ENCODE measurements at regions not wholly inside any gene's neighbourhood (a gene's known extent, or its start where the extent isn't known, plus 50 kb on each side); places are given as distances from the start of the nearest gene placed in this dataset.
"Not testable (repeated sequence)": the region's sequence is repeated elsewhere in the genome, so short reads cannot be mapped to it uniquely, and the experiment has no call there.

GRCh38 chr15:30755036-30755687, 129.2 kb downstream of the ARHGAP11B start:
- not testable (repeated sequence) for H3K36me3 ChIP-seq (ENCODE audit: control insufficient read depth, insufficient read depth, low read length); H3K27ac ChIP-seq (ENCODE audit: low read depth, low read length); H3K27me3 ChIP-seq (ENCODE audit: control insufficient read depth, insufficient read depth, low read length); DNase-seq (ENCODE audit: low read depth in 4 of 6, low spot score in 6 of 6); H3K4me1 ChIP-seq (ENCODE audit: control insufficient read depth, insufficient read depth, low read length); H3K9me3 ChIP-seq (ENCODE audit: control insufficient read depth, insufficient read depth, low read length); H3K4me3 ChIP-seq (ENCODE audit: low read depth, low read length)
- no CpG with 5 or more reads among the region's 7 CpGs for WGBS (ENCODE audit: insufficient coverage)

DNA sequence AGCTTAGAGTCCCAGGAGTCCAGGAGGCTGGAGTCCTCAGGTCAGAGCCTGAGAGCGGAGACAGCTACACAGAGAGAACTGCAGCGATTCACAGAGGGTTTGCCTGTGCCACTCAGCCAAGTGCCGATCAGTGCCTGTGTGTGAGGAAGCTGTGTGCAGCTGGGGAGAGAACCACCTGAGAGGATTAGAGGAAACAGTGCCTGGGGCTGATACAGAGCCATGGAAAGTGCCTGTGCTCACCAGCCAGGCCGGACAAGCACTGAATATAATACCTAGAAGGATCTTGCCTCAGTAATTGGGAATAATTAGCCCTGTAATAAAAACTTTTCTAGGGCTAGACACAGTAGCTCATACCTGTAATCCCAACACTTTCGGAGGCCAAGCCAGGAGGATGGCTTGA, 134.7 kb downstream of the ARHGAP11B start:
- not testable (repeated sequence) for H3K36me3 ChIP-seq (ENCODE audit: control insufficient read depth, insufficient read depth, low read length); H3K4me3 ChIP-seq (ENCODE audit: low read depth, low read length); H3K4me1 ChIP-seq (ENCODE audit: control insufficient read depth, insufficient read depth, low read length); H3K27me3 ChIP-seq (ENCODE audit: control insufficient read depth, insufficient read depth, low read length); DNase-seq (ENCODE audit: low read depth in 4 of 6, low spot score in 6 of 6); H3K27ac ChIP-seq (ENCODE audit: low read depth, low read length); H3K9me3 ChIP-seq (ENCODE audit: control insufficient read depth, insufficient read depth, low read length)
- WGBS (ENCODE audit: insufficient coverage) = no CpG with 5 or more reads among the region's 5 CpGs

GRCh38 chr15:30761365-30761764, 135.4 kb downstream of the ARHGAP11B start:
- not testable (repeated sequence) for H3K4me1 ChIP-seq (ENCODE audit: control insufficient read depth, insufficient read depth, low read length); H3K36me3 ChIP-seq (ENCODE audit: control insufficient read depth, insufficient read depth, low read length); H3K27me3 ChIP-seq (ENCODE audit: control insufficient read depth, insufficient read depth, low read length); H3K9me3 ChIP-seq (ENCODE audit: control insufficient read depth, insufficient read depth, low read length); H3K4me3 ChIP-seq (ENCODE audit: low read depth, low read length); DNase-seq (ENCODE audit: low read depth in 4 of 6, low spot score in 6 of 6); H3K27ac ChIP-seq (ENCODE audit: low read depth, low read length)
- no CpG with 5 or more reads among the region's 4 CpGs for WGBS (ENCODE audit: insufficient coverage)

GRCh38 chr15:30769390-30770124, 134.2 kb upstream of the FAN1 start:
- H3K27me3 ChIP-seq (ENCODE audit: control insufficient read depth, insufficient read depth, low read length); H3K4me3 ChIP-seq (ENCODE audit: low read depth, low read length); H3K27ac ChIP-seq (ENCODE audit: low read depth, low read length); H3K36me3 ChIP-seq (ENCODE audit: control insufficient read depth, insufficient read depth, low read length); H3K4me1 ChIP-seq (ENCODE audit: control insufficient read depth, insufficient read depth, low read length); H3K9me3 ChIP-seq (ENCODE audit: control insufficient read depth, insufficient read depth, low read length); DNase-seq (ENCODE audit: low read depth in 4 of 6, low spot score in 6 of 6): not testable (repeated sequence)
- whole genome bisulfite sequencing (ENCODE audit: insufficient coverage) = 78% methylated on average over 3 of the region's 12 CpGs

DNA sequence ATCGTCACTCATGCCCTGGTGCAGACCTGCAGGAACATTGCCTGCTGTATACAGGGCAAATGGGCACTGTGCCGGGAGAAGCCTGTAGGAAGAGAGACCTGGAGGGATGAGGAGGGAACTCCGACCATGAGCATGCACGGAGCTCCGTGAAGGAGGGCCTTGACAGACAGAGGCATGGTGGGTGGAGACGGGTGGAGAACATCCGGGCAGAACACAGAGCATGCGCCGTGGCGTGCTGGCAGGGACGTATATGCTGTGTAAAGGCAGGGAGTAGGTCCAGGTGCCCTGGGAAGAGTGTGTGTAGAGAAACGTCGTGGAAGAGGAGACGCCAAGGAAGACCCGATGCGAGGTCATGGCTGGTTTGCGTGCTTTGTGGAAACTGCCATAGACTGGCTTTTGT, 133.0 kb upstream of the FAN1 start:
- Histone ChIP-seq H3K4me1 (ENCODE audit: control insufficient read depth, insufficient read depth, low read length) (no peaks in the 10 kb centered on the region), H3K27ac (ENCODE audit: low read depth, low read length) (no peak overlapping the region), H3K4me3 (ENCODE audit: low read depth, low read length) (no peak overlapping the region), H3K27me3 (ENCODE audit: control insufficient read depth, insufficient read depth, low read length) (no peaks in the 10 kb centered on the region), H3K36me3 (ENCODE audit: control insufficient read depth, insufficient read depth, low read length) (peaks cover 2% of the 10 kb centered on the region), H3K9me3 (ENCODE audit: control insufficient read depth, insufficient read depth, low read length) (no peaks in the 10 kb centered on the region)
- WGBS (ENCODE audit: insufficient coverage) = 99% methylated on average over 17 of the region's 17 CpGs
- DNase-seq (ENCODE audit: low read depth in 4 of 6, low spot score in 6 of 6) = no peak

GRCh38 chr15:30783019-30783418, 120.7 kb upstream of the FAN1 start:
- Histone ChIP-seq H3K9me3 (ENCODE audit: control insufficient read depth, insufficient read depth, low read length) (no peaks in the 10 kb centered on the region), H3K27ac (ENCODE audit: low read depth, low read length) (no peak overlapping the region), H3K36me3 (ENCODE audit: control insufficient read depth, insufficient read depth, low read length) (no peaks in the 10 kb centered on the region), H3K4me3 (ENCODE audit: low read depth, low read length) (no peak overlapping the region), H3K4me1 (ENCODE audit: control insufficient read depth, insufficient read depth, low read length) (no peaks in the 10 kb centered on the region), H3K27me3 (ENCODE audit: control insufficient read depth, insufficient read depth, low read length) (no peaks in the 10 kb centered on the region)
- WGBS (ENCODE audit: insufficient coverage) = 99% methylated on average over 9 of the region's 17 CpGs
- DNase-seq (ENCODE audit: low read depth in 4 of 6, low spot score in 6 of 6) = no peak

GRCh38 chr15:30788595-30788994, 115.1 kb upstream of the FAN1 start:
- DNase-seq (ENCODE audit: low read depth in 4 of 6, low spot score in 6 of 6) = no peak
- H3K36me3 ChIP-seq (ENCODE audit: control insufficient read depth, insufficient read depth, low read length) = no peaks in the 10 kb centered on the region

DNA sequence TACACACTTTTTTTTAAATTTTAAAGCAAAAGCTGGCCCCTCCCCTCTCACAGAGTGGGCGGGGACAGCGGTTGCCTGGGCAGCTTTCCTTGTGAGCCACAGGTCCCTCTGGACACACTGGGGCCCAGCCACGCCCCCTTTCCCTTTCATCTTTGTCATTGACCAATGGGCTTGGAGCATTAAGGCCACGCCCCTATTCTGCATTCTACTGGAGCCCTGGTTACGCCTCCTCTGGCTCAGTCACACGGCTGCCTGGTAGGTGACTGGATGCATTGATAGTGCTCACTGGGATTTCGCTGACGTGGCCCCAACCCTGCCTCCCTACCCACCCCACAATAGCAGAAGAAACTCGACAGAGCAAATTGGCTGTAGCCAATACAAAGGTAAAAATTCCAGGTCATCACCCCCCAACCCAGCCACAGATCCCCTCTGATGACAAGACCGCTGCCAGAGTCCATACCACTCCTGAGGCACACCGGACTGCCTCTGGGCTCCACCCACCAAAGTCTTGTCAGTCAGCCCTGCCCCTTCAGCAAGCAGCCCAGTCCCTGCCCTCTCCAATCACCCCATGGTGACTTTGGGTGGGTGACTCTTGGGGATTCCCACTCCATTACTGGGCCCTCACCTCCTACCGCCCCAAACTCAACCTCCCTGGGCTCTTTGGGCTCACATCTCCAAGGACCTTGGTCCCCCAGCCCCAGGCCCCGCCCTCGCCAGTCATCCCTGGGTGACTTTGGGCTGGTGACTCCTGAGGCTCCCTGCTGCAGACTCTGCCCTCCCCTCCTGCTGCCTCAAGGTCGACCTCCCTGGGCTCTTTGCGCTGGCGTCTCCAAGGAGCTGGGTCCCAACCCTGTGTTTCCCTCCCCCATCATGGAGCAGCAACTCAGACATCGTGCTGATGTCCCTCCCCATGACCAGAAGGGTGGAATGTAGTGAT, 112.2 kb upstream of the FAN1 start:
- H3K4me3 ChIP-seq (ENCODE audit: low read depth, low read length) = no peak overlapping the region
- no peaks in the 10 kb centered on the region for H3K9me3 ChIP-seq (ENCODE audit: control insufficient read depth, insufficient read depth, low read length)
- WGBS (ENCODE audit: insufficient coverage) = 89% methylated on average over 11 of the region's 18 CpGs
- no peaks in the 10 kb centered on the region for H3K36me3 ChIP-seq (ENCODE audit: control insufficient read depth, insufficient read depth, low read length)
- H3K27ac ChIP-seq (ENCODE audit: low read depth, low read length) = no peak overlapping the region
- DNase-seq (ENCODE audit: low read depth in 4 of 6, low spot score in 6 of 6) = no peak
- H3K27me3 ChIP-seq (ENCODE audit: control insufficient read depth, insufficient read depth, low read length) = no peaks in the 10 kb centered on the region
- no peaks in the 10 kb centered on the region for H3K4me1 ChIP-seq (ENCODE audit: control insufficient read depth, insufficient read depth, low read length)

More at GRCh38 chr15:30788595-30788994, 115.1 kb upstream of the FAN1 start:
- no peak overlapping the region for H3K27ac ChIP-seq (ENCODE audit: low read depth, low read length)
- no peaks in the 10 kb centered on the region for H3K4me1 ChIP-seq (ENCODE audit: control insufficient read depth, insufficient read depth, low read length)
- H3K27me3 ChIP-seq (ENCODE audit: control insufficient read depth, insufficient read depth, low read length) = no peaks in the 10 kb centered on the region
- H3K9me3 ChIP-seq (ENCODE audit: control insufficient read depth, insufficient read depth, low read length) = no peaks in the 10 kb centered on the region
- no peak overlapping the region for H3K4me3 ChIP-seq (ENCODE audit: low read depth, low read length)

DNA sequence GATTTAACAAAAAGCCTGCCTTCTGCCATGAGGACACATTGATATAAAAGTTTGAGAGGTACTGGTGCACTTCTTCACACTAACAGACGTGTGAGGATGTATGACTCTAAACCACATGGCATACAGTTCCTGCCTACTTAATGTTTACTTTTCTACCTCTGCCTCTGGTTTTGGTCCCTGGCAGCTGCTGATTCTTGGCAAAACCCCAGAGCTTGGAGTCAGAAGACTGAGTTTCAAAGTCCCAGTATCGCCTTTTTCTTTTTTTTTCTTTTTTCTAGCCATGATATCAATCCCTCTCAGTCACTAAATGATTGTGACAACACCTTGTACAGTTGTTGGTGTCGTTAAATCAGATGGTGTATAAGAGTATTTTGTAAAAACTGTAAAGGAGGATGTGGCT, 110.9 kb upstream of the FAN1 start:
- H3K27ac ChIP-seq (ENCODE audit: low read depth, low read length); DNase-seq (ENCODE audit: low read depth in 4 of 6, low spot score in 6 of 6); H3K4me3 ChIP-seq (ENCODE audit: low read depth, low read length); H3K36me3 ChIP-seq (ENCODE audit: control insufficient read depth, insufficient read depth, low read length); H3K27me3 ChIP-seq (ENCODE audit: control insufficient read depth, insufficient read depth, low read length); H3K9me3 ChIP-seq (ENCODE audit: control insufficient read depth, insufficient read depth, low read length); H3K4me1 ChIP-seq (ENCODE audit: control insufficient read depth, insufficient read depth, low read length): not testable (repeated sequence)
- WGBS (ENCODE audit: insufficient coverage) = no CpG with 5 or more reads among the region's 3 CpGs
